ENCODE measurements at regions not wholly inside any gene's neighbourhood (a gene's known extent, or its start where the extent isn't known, plus 50 kb on each side); places are given as distances from the start of the nearest gene placed in this dataset.

GRCh38 chr5:15159606-15160005 lies 288.0 kb upstream of the ANKH start (continued):
- TF ChIP-seq STAT3 (IDR thresholded peaks at IDR 0.05; ENCODE audit: low read depth, low read length) (no peak), ZNF592 (IDR thresholded peaks at IDR 0.05) (no peak)

DNA sequence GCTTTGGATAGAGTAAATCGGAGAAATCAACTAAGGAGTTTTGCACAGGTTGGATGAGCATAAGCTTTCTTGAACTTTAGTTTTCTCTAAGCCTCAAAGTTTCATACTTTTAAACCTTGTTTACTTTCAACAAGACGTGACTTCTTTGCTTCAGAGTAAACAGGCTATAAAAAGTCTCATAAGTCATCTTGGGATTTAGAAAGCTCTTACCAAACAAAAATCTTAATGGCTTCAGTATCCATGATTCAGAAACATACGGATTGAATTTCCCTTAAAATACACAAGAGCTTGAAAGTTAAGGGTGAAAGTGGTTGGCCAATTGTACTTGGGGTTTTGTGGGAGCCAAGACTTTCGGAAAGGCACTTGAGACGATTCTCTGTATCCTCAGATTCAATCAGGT lies 270.9 kb upstream of the ANKH start:
- Histone ChIP-seq H3K79me2 (ENCODE audit: control insufficient read depth, insufficient read depth, low read length) (no peaks in the 10 kb centered on the region), H2AFZ (ENCODE audit: control insufficient read depth, low read depth, low read length) (no peak overlapping the region), H3K4me1 (ENCODE audit: control insufficient read depth, insufficient read depth, low read length) (no peaks in the 10 kb centered on the region), H3K27ac (ENCODE audit: control insufficient read depth, insufficient read depth) (no peak overlapping the region), H4K20me1 (ENCODE audit: control insufficient read depth, insufficient read depth) (no peaks in the 10 kb centered on the region), H3K9ac (ENCODE audit: control insufficient read depth, insufficient read depth, low read length) (no peak overlapping the region), H3K4me3 (no peak overlapping the region), H3K9me3 (replicated peaks; ENCODE audit: control insufficient read depth, insufficient read depth, low read length) (no peaks in the 10 kb centered on the region), H3K4me2 (ENCODE audit: control insufficient read depth, insufficient read depth) (no peak overlapping the region), H3K27me3 (replicated peaks in 1 of 2; ENCODE audit: control insufficient read depth in 2 of 2, insufficient read depth in 2 of 2, low read length in 1 of 2) (no peaks in the 10 kb centered on the region), H3K36me3 (ENCODE audit: control insufficient read depth in 2 of 2, insufficient read depth in 2 of 2, low read length in 1 of 2) (no peaks in the 10 kb centered on the region)
- ChIA-PET SMC1A (ENCODE audit: uncharacterized antibody, unreplicated experiment) (interaction anchor here (0.9 kb wide), 1 partner anchor 10 kb away, joined by 4 read pairs; no protein-coding TSS in a partner anchor), RAD21 (ENCODE audit: unreplicated experiment) (no interaction called here), POLR2A (no interaction called here), CTCF (no interaction called here)
- WGBS (ENCODE audit: insufficient coverage, insufficient replicate concordance, low lambda C conversion rate, missing lambda C conversion rate) = 19% methylated on average over 5 of the region's 5 CpGs
- FAIRE-seq (no peak), ATAC-seq (no peak), DNase-seq (ENCODE audit: low read depth, low spot score) (no peak)
- intact Hi-C loops (cut with micrococcal nuclease; ENCODE audit: unreplicated experiment) (no loop called here), in situ Hi-C loops (cut with MboI) (no loop called here)
- no TSS peak for BruUV-seq (replicated peaks)
- TF ChIP-seq BRCA1 (IDR thresholded peaks at IDR 0.05; ENCODE audit: low read depth, low read length) (no peak), RCOR1 (conservative IDR thresholded peaks at IDR 0.05; ENCODE audit: low read depth, low read length) (no peak), RFX5 (IDR thresholded peaks at IDR 0.05; ENCODE audit: low read depth, low read length) (no peak), FOXK2 (IDR thresholded peaks at IDR 0.05) (no peak), SIN3A (IDR thresholded peaks at IDR 0.05; ENCODE audit: low read depth, low read length) (no peak), NBN (IDR thresholded peaks at IDR 0.05) (no peak), MYB (IDR thresholded peaks at IDR 0.05; ENCODE audit: borderline replicate concordance, low read depth, low read length) (no peak), ETV6 (conservative IDR thresholded peaks at IDR 0.05 in 1 of 2, IDR thresholded peaks at IDR 0.05 in 1 of 2; ENCODE audit: borderline replicate concordance in 1 of 2, low read depth in 1 of 2) (no peak), ZSCAN29 (IDR thresholded peaks at IDR 0.05) (no peak), E2F4 (IDR thresholded peaks at IDR 0.05; ENCODE audit: low read depth, low read length) (no peak), PKNOX1 (IDR thresholded peaks at IDR 0.05) (no peak), KAT2A (conservative IDR thresholded peaks at IDR 0.05; ENCODE audit: control insufficient read depth, low read depth, low read length) (no peak)
- TF ChIP-seq, protein P1, sequence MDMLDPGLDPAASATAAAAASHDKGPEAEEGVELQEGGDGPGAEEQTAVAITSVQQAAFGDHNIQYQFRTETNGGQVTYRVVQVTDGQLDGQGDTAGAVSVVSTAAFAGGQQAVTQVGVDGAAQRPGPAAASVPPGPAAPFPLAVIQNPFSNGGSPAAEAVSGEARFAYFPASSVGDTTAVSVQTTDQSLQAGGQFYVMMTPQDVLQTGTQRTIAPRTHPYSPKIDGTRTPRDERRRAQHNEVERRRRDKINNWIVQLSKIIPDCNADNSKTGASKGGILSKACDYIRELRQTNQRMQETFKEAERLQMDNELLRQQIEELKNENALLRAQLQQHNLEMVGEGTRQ (IDR thresholded peaks at IDR 0.05; ENCODE audit: borderline replicate concordance, low read depth, low read length) = no peak
- TF ChIP-seq, protein P2, sequence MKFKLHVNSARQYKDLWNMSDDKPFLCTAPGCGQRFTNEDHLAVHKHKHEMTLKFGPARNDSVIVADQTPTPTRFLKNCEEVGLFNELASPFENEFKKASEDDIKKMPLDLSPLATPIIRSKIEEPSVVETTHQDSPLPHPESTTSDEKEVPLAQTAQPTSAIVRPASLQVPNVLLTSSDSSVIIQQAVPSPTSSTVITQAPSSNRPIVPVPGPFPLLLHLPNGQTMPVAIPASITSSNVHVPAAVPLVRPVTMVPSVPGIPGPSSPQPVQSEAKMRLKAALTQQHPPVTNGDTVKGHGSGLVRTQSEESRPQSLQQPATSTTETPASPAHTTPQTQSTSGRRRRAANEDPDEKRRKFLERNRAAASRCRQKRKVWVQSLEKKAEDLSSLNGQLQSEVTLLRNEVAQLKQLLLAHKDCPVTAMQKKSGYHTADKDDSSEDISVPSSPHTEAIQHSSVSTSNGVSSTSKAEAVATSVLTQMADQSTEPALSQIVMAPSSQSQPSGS (IDR thresholded peaks at IDR 0.05; ENCODE audit: low read length) = no peak
